IMR-90 (cell line): ENCODE measurements at regions not wholly inside any gene's neighbourhood (a gene's known extent, or its start where the extent isn't known, plus 50 kb on each side); places are given as distances from the start of the nearest gene placed in this dataset.

Experiments
- ATAC-seq: fragments of 200-7000 bp; cut with Tn5 transposase; 2 replicates; pipeline ENCODE4 v1.9.1; 2020; ENCODE audit warnings: low read depth, mild to moderate bottlenecking, moderate library complexity
- BruUV-seq: library from RNA; stranded (reverse); fragments of 400-500 nt; replicated peaks from 2 replicates; lab custom pipeline; 2021; lab: Mats Ljungman, UMichigan
- CTCF ChIA-PET: fragments of 300-600 bp; formaldehyde crosslinking; extraction: SDS; loops from one replicate; lab custom pipeline; 2021; ENCODE audit warnings: antibody characterized with exemption; lab: Yijun Ruan, JAX
- POLR2A ChIA-PET: fragments of 300-600 bp; sonication (Branson Sonifier 250); formaldehyde crosslinking; loops from one replicate; lab custom pipeline; 2022; ENCODE audit warnings: antibody characterized with exemption; ENCODE audit not compliant: unreplicated experiment; lab: Charles Lee
- DNase-seq: peaks from one replicate; pipeline ENCODE4 v3.0.0; 2013
- H2AFZ ChIP-seq: replicated peaks from 2 replicates; pipeline ENCODE3; 2013; ENCODE audit warnings: low read length, mild to moderate bottlenecking; ENCODE audit not compliant: poor library complexity
- H2AK5ac ChIP-seq: 2 replicates; pipeline ENCODE4 v1.6.1; 2013; ENCODE audit warnings: low read depth, low read length, inconsistent platforms
- H2AK9ac ChIP-seq: replicated peaks from 2 replicates; pipeline ENCODE3; 2013; ENCODE audit warnings: mild to moderate bottlenecking, low read depth, low read length, moderate library complexity; ENCODE audit not compliant: poor library complexity
- H2BK120ac ChIP-seq: 2 replicates; pipeline ENCODE4 v1.6.1; 2013; ENCODE audit warnings: low read depth, low read length, inconsistent platforms
- H2BK15ac ChIP-seq: 3 replicates; pipeline ENCODE4 v1.6.1; 2013; ENCODE audit warnings: low read depth, low read length, inconsistent platforms
- H2BK20ac ChIP-seq: 2 replicates; pipeline ENCODE4 v1.6.1; 2013; ENCODE audit warnings: low read depth, mild to moderate bottlenecking, inconsistent platforms, low read length, moderate library complexity
- H2BK5ac ChIP-seq: 2 replicates; pipeline ENCODE4 v1.6.1; 2013; ENCODE audit warnings: mild to moderate bottlenecking, low read depth, low read length, inconsistent platforms; ENCODE audit not compliant: poor library complexity, severe bottlenecking
- H3K14ac ChIP-seq: replicated peaks from 2 replicates; pipeline ENCODE4 v1.6.1; 2013; ENCODE audit warnings: low read depth, low read length, inconsistent platforms
- H3K18ac ChIP-seq: 2 replicates; pipeline ENCODE4 v1.6.1; 2013; ENCODE audit warnings: low read depth, low read length, control low read depth
- H3K23ac ChIP-seq: 2 replicates; pipeline ENCODE4 v1.6.1; 2013; ENCODE audit warnings: low read depth, low read length, inconsistent platforms
- H3K27ac ChIP-seq: 2 replicates; pipeline ENCODE4 v1.5.1; 2013; ENCODE audit warnings: mild to moderate bottlenecking, control low read depth, low read length; ENCODE audit not compliant: insufficient read depth
- H3K27me3 ChIP-seq: 2 replicates; pipeline ENCODE4 v1.6.1; 2013; ENCODE audit warnings: low read length; ENCODE audit not compliant: control insufficient read depth, insufficient read depth
- H3K36me3 ChIP-seq: 2 replicates; pipeline ENCODE4 v1.6.1; 2013; ENCODE audit warnings: low read length, mixed read lengths; ENCODE audit not compliant: control insufficient read depth, insufficient read depth
- H3K4ac ChIP-seq: 2 replicates; pipeline ENCODE4 v1.6.1; 2013; ENCODE audit warnings: low read depth, low read length, inconsistent platforms
- H3K4me1 ChIP-seq: 2 replicates; pipeline ENCODE4 v1.6.1; 2013; ENCODE audit warnings: low read length, mixed read lengths; ENCODE audit not compliant: control insufficient read depth, insufficient read depth
- H3K4me2 ChIP-seq: 2 replicates; pipeline ENCODE4 v1.6.1; 2013; ENCODE audit warnings: low read depth, mild to moderate bottlenecking, control low read depth, low read length, moderate library complexity
- H3K4me3 ChIP-seq: 2 replicates; pipeline ENCODE4 v1.5.1; 2013; ENCODE audit warnings: low read depth, mild to moderate bottlenecking, control low read depth, low read length, moderate library complexity; ENCODE audit not compliant: insufficient read depth
- H3K56ac ChIP-seq: 2 replicates; pipeline ENCODE4 v1.6.1; 2013; ENCODE audit warnings: low read length, inconsistent platforms; ENCODE audit not compliant: insufficient read depth; ENCODE audit errors: extremely low read depth
- H3K79me1 ChIP-seq, 2 experiments: 2 replicates each; pipeline ENCODE4 v1.6.1; 2013; ENCODE audit warnings: low read length in 2 of 2, inconsistent platforms in 1 of 2, low read depth in 1 of 2
- H3K9ac ChIP-seq: 2 replicates; pipeline ENCODE4 v1.6.1; 2013; ENCODE audit warnings: low read depth, low read length, control low read depth
- H3K9me1 ChIP-seq: 2 replicates; pipeline ENCODE4 v1.6.1; 2013; ENCODE audit warnings: low read length, inconsistent platforms; ENCODE audit not compliant: insufficient read depth
- H3K9me3 ChIP-seq: 2 replicates; pipeline ENCODE4 v1.6.1; 2013; ENCODE audit warnings: low read length; ENCODE audit not compliant: control insufficient read depth, insufficient read depth
- H4K20me1 ChIP-seq: 2 replicates; pipeline ENCODE4 v1.6.1; 2013; ENCODE audit warnings: low read length, inconsistent platforms; ENCODE audit not compliant: insufficient read depth
- H4K5ac ChIP-seq: 2 replicates; pipeline ENCODE4 v1.6.1; 2013; ENCODE audit warnings: mild to moderate bottlenecking, low read depth, low read length, control low read depth
- H4K8ac ChIP-seq, 2 experiments: 2 replicates each; pipeline ENCODE4 v1.6.1; 2013; ENCODE audit warnings: low read depth in 2 of 2, low read length in 2 of 2, control low read depth in 1 of 2, inconsistent platforms in 1 of 2
- H4K91ac ChIP-seq: 2 replicates; pipeline ENCODE4 v1.6.1; 2013; ENCODE audit warnings: low read depth, low read length, inconsistent platforms; ENCODE audit not compliant: insufficient read depth
- BHLHE40 ChIP-seq: fragments of 150-350 bp; IDR thresholded peaks from 2 replicates; pipeline ENCODE4 v1.6.1; 2016; ENCODE audit warnings: mild to moderate bottlenecking, low read depth, low read length
- CEBPB ChIP-seq: IDR thresholded peaks from 2 replicates; pipeline ENCODE4 v1.6.1; 2012; ENCODE audit warnings: low read depth, low read length, improper control_type of control experiment
- CHD1 ChIP-seq: IDR thresholded peaks from 2 replicates; pipeline ENCODE4 v1.6.1; 2012; ENCODE audit warnings: low read depth, low read length, improper control_type of control experiment
- ELK1 ChIP-seq: fragments of 150-350 bp; IDR thresholded peaks from 2 replicates; pipeline ENCODE4 v1.6.1; 2016; ENCODE audit warnings: low read depth, mild to moderate bottlenecking, low read length, moderate library complexity, borderline replicate concordance
- FOS ChIP-seq: fragments of 150-350 bp; IDR thresholded peaks from 2 replicates; pipeline ENCODE4 v1.6.1; 2016; ENCODE audit warnings: low read depth, low read length
- MAZ ChIP-seq: IDR thresholded peaks from 2 replicates; pipeline ENCODE4 v1.6.1; 2012; ENCODE audit warnings: low read depth, mild to moderate bottlenecking, low read length, improper control_type of control experiment, moderate library complexity, borderline replicate concordance
- RAD21 ChIP-seq: IDR thresholded peaks from 2 replicates; pipeline ENCODE4 v1.6.1; 2012; ENCODE audit warnings: low read length, improper control_type of control experiment
- SMC3 ChIP-seq: fragments of 150-350 bp; IDR thresholded peaks from 2 replicates; pipeline ENCODE4 v1.6.1; 2016; ENCODE audit warnings: low read depth, mild to moderate bottlenecking, antibody characterized with exemption, low read length, moderate library complexity
- WGBS, 2 experiments: methylation state at CpG; one replicate each; pipeline versions ENCODE4 v1.1.5 to v1.1.7; 2013; ENCODE audit warnings: missing lambda C conversion rate in 2 of 2; ENCODE audit not compliant: insufficient read length in 1 of 2; ENCODE audit errors: extremely low coverage in 2 of 2; 5-methylcytosine and 5-hydroxymethylcytosine counted together
- dilution Hi-C: fragments of 300-500 bp; cut with HindIII; formaldehyde crosslinking; loops from one replicate; pipeline ENCODE4 v1.14.3; 2018; ENCODE audit warnings: low sequenced_read_pairs; ENCODE audit not compliant: unreplicated experiment
- in situ Hi-C: fragments of 300-500 bp; cut with MboI; formaldehyde crosslinking; loops from 3 replicates; pipeline ENCODE4 v1.14.3; 2019; ENCODE audit warnings: low sequenced_read_pairs, inconsistent platforms, mixed read lengths
- intact Hi-C: fragments of 100-400 bp; cut with micrococcal nuclease; formaldehyde crosslinking; loops from 2 replicates; pipeline ENCODE4 v1.10.0; 2022

DNA sequence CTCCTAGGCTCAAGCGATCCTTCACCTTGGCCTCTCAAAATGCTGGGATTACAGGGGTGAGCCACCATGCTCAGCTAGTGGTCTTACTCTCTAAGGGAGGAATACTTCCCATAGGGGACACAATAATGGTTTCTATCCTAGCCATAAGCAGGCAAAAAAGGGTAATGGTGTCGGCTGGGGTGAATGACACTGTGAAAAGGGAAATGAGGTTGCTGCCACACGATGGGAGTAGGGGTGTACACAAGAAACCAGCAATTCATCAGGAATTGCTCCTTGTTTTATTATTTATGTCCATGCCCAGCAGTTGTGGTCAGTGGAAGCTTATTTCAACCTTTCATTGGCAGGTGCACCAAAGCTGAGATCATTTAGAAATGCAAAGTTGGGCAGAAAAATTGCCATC is 70.3 kb upstream of the ZFR start:
- H3K4ac ChIP-seq = no peak overlapping the region
- CTCF ChIA-PET = no interaction called here
- H3K4me3 ChIP-seq = no peak overlapping the region
- H3K36me3 ChIP-seq = no peaks in the 10 kb centered on the region
- ATAC-seq (no peak), DNase-seq (no peak)
- no peak overlapping the region for H4K5ac ChIP-seq
- H3K4me1 ChIP-seq = no peaks in the 10 kb centered on the region
- no peak overlapping the region for H4K8ac ChIP-seq
- 43% methylated on average over 2 of the region's 3 CpGs; no CpG with 5 or more reads in 1 of the 2 experiments for WGBS, 2 experiments
- H4K91ac ChIP-seq = no peak overlapping the region
- H3K79me1 ChIP-seq = no peaks in the 10 kb centered on the region
- H3K18ac ChIP-seq = no peak overlapping the region
- no peaks in the 10 kb centered on the region for H4K20me1 ChIP-seq
- H3K9me1 ChIP-seq = no peaks in the 10 kb centered on the region
- H2AK5ac ChIP-seq = 0 out of 2 replicates have a peak overlapping the region, but pooled peaks have one; percentile 50
- H3K56ac ChIP-seq = no peak overlapping the region
- no peak overlapping the region for H2AFZ ChIP-seq
- H3K23ac ChIP-seq = no peak overlapping the region
- no peak overlapping the region for H2AK9ac ChIP-seq
- H3K4me2 ChIP-seq = no peak overlapping the region
- no peak overlapping the region for H2BK15ac ChIP-seq
- no peak overlapping the region for H3K9ac ChIP-seq
- no peak overlapping the region for H2BK20ac ChIP-seq
- dilution Hi-C loops = no loop called here
- H3K27me3 ChIP-seq = no peaks in the 10 kb centered on the region; the same call in 1 of the 2 replicates
- in situ Hi-C loops = no loop called here
- intact Hi-C loops = no loop called here
- no peak for TF ChIP-seq ELK1
- TF ChIP-seq SMC3 = no peak
- no peak for TF ChIP-seq FOS
- TF ChIP-seq CEBPB = no peak
- no peak for TF ChIP-seq BHLHE40
- TF ChIP-seq CHD1 = no peak
- no peak for TF ChIP-seq MAZ
- TF ChIP-seq RAD21 = no peak
- no TSS peak for BruUV-seq
- H2BK120ac ChIP-seq = no peak overlapping the region
- H3K27ac ChIP-seq = no peak overlapping the region
- no peak overlapping the region for H3K14ac ChIP-seq
- no peaks in the 10 kb centered on the region for H3K9me3 ChIP-seq
- H2BK5ac ChIP-seq = no peak overlapping the region
- POLR2A ChIA-PET = no interaction called here
